ENCODE measurements at regions not wholly inside any gene's neighbourhood (a gene's known extent, or its start where the extent isn't known, plus 50 kb on each side); places are given as distances from the start of the nearest gene placed in this dataset.

- TF ChIP-seq CTCF (conservative IDR thresholded peaks at IDR 0.05) (no peak), ZFX (IDR thresholded peaks at IDR 0.05) (no peak)
Observed at GRCh38 chrX:13151828-13152517, 107.6 kb upstream of the FAM9C start.
